PFSK-1 (cell line): ENCODE measurements at regions not wholly inside any gene's neighbourhood (a gene's known extent, or its start where the extent isn't known, plus 50 kb on each side); places are given as distances from the start of the nearest gene placed in this dataset.

ENCODE experiments used
- FOXP2 ChIP-seq: optimal IDR thresholded peaks from 2 replicates; pipeline ENCODE3; 2011; ENCODE audit warnings: borderline replicate concordance, control low read depth, inconsistent platforms; ENCODE audit not compliant: insufficient read depth; ENCODE audit errors: extremely low read length, extremely low read depth
- POLR2AphosphoS5 ChIP-seq: IDR thresholded peaks from 2 replicates; pipeline ENCODE4 v1.6.1; 2012; ENCODE audit warnings: low read depth, mild to moderate bottlenecking, control low read depth, low read length, moderate library complexity
- REST ChIP-seq, 2 experiments: IDR thresholded peaks; 2 replicates each; pipeline versions ENCODE4 v1.6.1 to v1.8.0; 2011 to 2012; ENCODE audit warnings: low read depth in 2 of 2, low read length in 2 of 2, control low read depth in 1 of 2, inconsistent platforms in 1 of 2, mild to moderate bottlenecking in 1 of 2, moderate library complexity in 1 of 2; ENCODE audit not compliant: insufficient read depth in 1 of 2
- SIN3A ChIP-seq: IDR thresholded peaks from 2 replicates; pipeline ENCODE4 v1.6.1; 2012; ENCODE audit warnings: mild to moderate bottlenecking, low read length, moderate library complexity, borderline replicate concordance; ENCODE audit not compliant: insufficient read depth
- TAF1 ChIP-seq: IDR thresholded peaks from 2 replicates; pipeline ENCODE4 v1.6.1; 2012; ENCODE audit warnings: low read length, control low read depth, borderline replicate concordance; ENCODE audit not compliant: insufficient read depth

GRCh38 chr2:152858594-152859265 lies 140.3 kb downstream of the ARL6IP6 start:
- TF ChIP-seq FOXP2 (no peak), SIN3A (no peak), TAF1 (no peak), REST (IDR thresholded peaks at IDR 0.05; ENCODE audit: insufficient read depth in 1 of 2, low read depth in 2 of 2, low read length in 2 of 2) (no peak), POLR2AphosphoS5 (no peak)

DNA sequence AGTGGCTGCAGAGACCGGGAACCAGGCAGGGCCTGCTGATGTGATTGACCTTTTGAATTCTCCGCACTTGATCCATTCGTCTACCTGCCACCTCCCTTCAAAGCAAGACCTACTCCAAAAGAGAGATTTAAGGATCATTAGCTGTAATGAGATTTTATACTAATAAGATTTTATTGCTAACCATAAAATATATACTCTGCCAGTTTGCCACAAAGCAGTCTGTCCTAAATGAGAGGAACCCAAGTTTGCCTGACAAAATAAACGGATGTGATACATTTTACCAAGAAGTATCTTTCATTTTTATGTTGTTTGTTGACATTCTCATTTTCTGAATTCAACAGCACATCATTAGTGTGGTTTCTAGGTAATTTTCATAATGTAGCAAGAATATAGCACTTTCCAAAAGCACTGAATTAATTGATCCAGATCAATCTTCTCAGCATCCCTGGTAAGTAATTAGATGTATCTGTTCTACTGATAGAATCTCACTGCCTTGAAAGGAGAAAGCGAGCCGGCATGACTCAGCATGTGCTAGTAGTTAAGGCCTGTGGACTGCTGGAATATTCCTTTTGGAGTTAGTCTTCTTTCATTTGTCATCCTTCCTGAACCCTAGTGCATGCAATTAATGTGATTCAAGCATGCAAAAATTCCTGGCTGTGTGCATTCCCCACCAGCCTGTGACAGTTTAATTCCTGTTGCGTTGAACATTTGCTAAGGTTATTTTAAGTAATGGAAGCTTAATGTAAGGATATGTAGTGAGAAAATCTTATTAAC lies 128.5 kb downstream of the ARL6IP6 start:
- no peak for TF ChIP-seq POLR2AphosphoS5
- TF ChIP-seq SIN3A = no peak
- TF ChIP-seq FOXP2 = no peak
- no peak for TF ChIP-seq TAF1
- TF ChIP-seq REST (IDR thresholded peaks at IDR 0.05; ENCODE audit: insufficient read depth in 1 of 2, low read depth in 2 of 2, low read length in 2 of 2) = no peak

GRCh38 chr2:152835674-152836073 lies 117.3 kb downstream of the ARL6IP6 start:
- no peak for TF ChIP-seq TAF1

- no peak for TF ChIP-seq FOXP2
- no peak for TF ChIP-seq TAF1
- no peak for TF ChIP-seq SIN3A
- TF ChIP-seq REST (IDR thresholded peaks at IDR 0.05; ENCODE audit: insufficient read depth in 1 of 2, low read depth in 2 of 2, low read length in 2 of 2) = no peak
- TF ChIP-seq POLR2AphosphoS5 = no peak
Measured at GRCh38 chr2:152827944-152828343, 109.5 kb downstream of the ARL6IP6 start.

GRCh38 chr2:152826581-152827279 lies 108.3 kb downstream of the ARL6IP6 start:
- no peak for TF ChIP-seq TAF1
- no peak for TF ChIP-seq SIN3A
- TF ChIP-seq FOXP2 = peak; percentile 25
- no peak for TF ChIP-seq REST (IDR thresholded peaks at IDR 0.05; ENCODE audit: insufficient read depth in 1 of 2, low read depth in 2 of 2, low read length in 2 of 2)
- no peak for TF ChIP-seq POLR2AphosphoS5
